ENCODE measurements at regions not wholly inside any gene's neighbourhood (a gene's known extent, or its start where the extent isn't known, plus 50 kb on each side); places are given as distances from the start of the nearest gene placed in this dataset.
A peak's percentile ranks its signal among the peaks of the same experiment; 100 is the strongest.

GRCh38 chr3:72361990-72362389, 486.3 kb downstream of the SHQ1 start:
- no peak for DNase-seq (ENCODE audit: low read depth, low spot score)

GRCh38 chr3:72359743-72360142, 488.5 kb downstream of the SHQ1 start:
- H3K27ac ChIP-seq = no peak overlapping the region
- DNase-seq (ENCODE audit: low read depth, low spot score) = no peak

More at GRCh38 chr3:72361990-72362389, 486.3 kb downstream of the SHQ1 start:
- H3K27ac ChIP-seq = no peak overlapping the region

- no peak for DNase-seq (ENCODE audit: low read depth, low spot score)
- no peak overlapping the region for H3K27ac ChIP-seq
Measured at GRCh38 chr3:72355168-72355567, 493.1 kb downstream of the SHQ1 start.

- no peak overlapping the region for H3K27ac ChIP-seq
- DNase-seq (ENCODE audit: low read depth, low spot score) = no peak
Measured at GRCh38 chr3:72354486-72354885, 493.8 kb downstream of the SHQ1 start.

- H3K27ac ChIP-seq = no peak overlapping the region
- no peak for DNase-seq (ENCODE audit: low read depth, low spot score)
Measured at GRCh38 chr3:72353236-72354128, 494.8 kb downstream of the SHQ1 start.

GRCh38 chr3:72352176-72352575, 496.1 kb downstream of the SHQ1 start:
- H3K27ac ChIP-seq = no peak overlapping the region
- DNase-seq (ENCODE audit: low read depth, low spot score) = no peak

- H3K27ac ChIP-seq = no peak overlapping the region
- DNase-seq (ENCODE audit: low read depth, low spot score) = no peak
Measured at GRCh38 chr3:72351536-72351935, 496.7 kb downstream of the SHQ1 start.

- no peak for DNase-seq (ENCODE audit: low read depth, low spot score)
- no peak overlapping the region for H3K27ac ChIP-seq
Measured at GRCh38 chr3:72350761-72351505, 497.3 kb downstream of the SHQ1 start.

GRCh38 chr3:72348357-72348756, 499.9 kb downstream of the SHQ1 start:
- H3K27ac ChIP-seq = peak overlapping the region; percentile 67
- no peak for DNase-seq (ENCODE audit: low read depth, low spot score)

GRCh38 chr3:72347819-72348319, 500.4 kb downstream of the SHQ1 start:
- DNase-seq (ENCODE audit: low read depth, low spot score) = peak; percentile 56
- H3K27ac ChIP-seq = peak overlapping the region; percentile 67

GRCh38 chr3:72346526-72346926, 501.7 kb downstream of the SHQ1 start:
- DNase-seq (ENCODE audit: low read depth, low spot score) = peak; percentile 64
- peak overlapping the region; percentile 67 for H3K27ac ChIP-seq

GRCh38 chr3:72345980-72346379, 502.3 kb downstream of the SHQ1 start:
- H3K27ac ChIP-seq = peak overlapping the region; percentile 67
- no peak for DNase-seq (ENCODE audit: low read depth, low spot score)

GRCh38 chr3:72345237-72345878, 502.9 kb downstream of the SHQ1 start:
- peak overlapping the region; percentile 67 for H3K27ac ChIP-seq
- DNase-seq (ENCODE audit: low read depth, low spot score) = no peak

- DNase-seq (ENCODE audit: low read depth, low spot score) = no peak
Measured at GRCh38 chr3:72344647-72345046, 503.6 kb downstream of the SHQ1 start.

GRCh38 chr3:72344236-72344635, 504.0 kb downstream of the SHQ1 start:
- no peak for DNase-seq (ENCODE audit: low read depth, low spot score)
- H3K27ac ChIP-seq = no peak overlapping the region

More at GRCh38 chr3:72344647-72345046, 503.6 kb downstream of the SHQ1 start:
- H3K27ac ChIP-seq = peak overlapping the region; percentile 67

GRCh38 chr3:72343078-72343477, 505.2 kb downstream of the SHQ1 start:
- H3K27ac ChIP-seq = no peak overlapping the region
- no peak for DNase-seq (ENCODE audit: low read depth, low spot score)

- no peak for DNase-seq (ENCODE audit: low read depth, low spot score)
Measured at GRCh38 chr3:72342450-72342849, 505.8 kb downstream of the SHQ1 start.

GRCh38 chr3:72341920-72342319, 506.3 kb downstream of the SHQ1 start:
- H3K27ac ChIP-seq = no peak overlapping the region
- no peak for DNase-seq (ENCODE audit: low read depth, low spot score)

More at GRCh38 chr3:72342450-72342849, 505.8 kb downstream of the SHQ1 start:
- H3K27ac ChIP-seq = no peak overlapping the region

- DNase-seq (ENCODE audit: low read depth, low spot score) = no peak
- no peak overlapping the region for H3K27ac ChIP-seq
Measured at GRCh38 chr3:72341380-72341770, 506.9 kb downstream of the SHQ1 start.
